Epithelial cell of esophagus (primary cell): ENCODE measurements at regions not wholly inside any gene's neighbourhood (a gene's known extent, or its start where the extent isn't known, plus 50 kb on each side); places are given as distances from the start of the nearest gene placed in this dataset.

Experiments used
- DNase-seq: peaks from one replicate; pipeline ENCODE4 v3.0.0; 2010; ENCODE audit warnings: low read depth
- H3K4me3 ChIP-seq: 2 replicates; pipeline ENCODE4 v1.5.1; 2011; ENCODE audit warnings: mild to moderate bottlenecking, low read length, control low read depth
- TF ChIP-seq, protein P1 (sequence below): IDR thresholded peaks from 2 replicates; pipeline ENCODE4 v1.5.1; 2011; ENCODE audit warnings: low read depth, mild to moderate bottlenecking, low read length, control low read depth, inconsistent platforms; ENCODE audit not compliant: insufficient read depth; ENCODE audit errors: missing control alignments

GRCh38 chr5:174191076-174191475, 145.6 kb downstream of the NSG2 start:
- no peak overlapping the region for H3K4me3 ChIP-seq
- no peak for DNase-seq
- TF ChIP-seq, protein P1, sequence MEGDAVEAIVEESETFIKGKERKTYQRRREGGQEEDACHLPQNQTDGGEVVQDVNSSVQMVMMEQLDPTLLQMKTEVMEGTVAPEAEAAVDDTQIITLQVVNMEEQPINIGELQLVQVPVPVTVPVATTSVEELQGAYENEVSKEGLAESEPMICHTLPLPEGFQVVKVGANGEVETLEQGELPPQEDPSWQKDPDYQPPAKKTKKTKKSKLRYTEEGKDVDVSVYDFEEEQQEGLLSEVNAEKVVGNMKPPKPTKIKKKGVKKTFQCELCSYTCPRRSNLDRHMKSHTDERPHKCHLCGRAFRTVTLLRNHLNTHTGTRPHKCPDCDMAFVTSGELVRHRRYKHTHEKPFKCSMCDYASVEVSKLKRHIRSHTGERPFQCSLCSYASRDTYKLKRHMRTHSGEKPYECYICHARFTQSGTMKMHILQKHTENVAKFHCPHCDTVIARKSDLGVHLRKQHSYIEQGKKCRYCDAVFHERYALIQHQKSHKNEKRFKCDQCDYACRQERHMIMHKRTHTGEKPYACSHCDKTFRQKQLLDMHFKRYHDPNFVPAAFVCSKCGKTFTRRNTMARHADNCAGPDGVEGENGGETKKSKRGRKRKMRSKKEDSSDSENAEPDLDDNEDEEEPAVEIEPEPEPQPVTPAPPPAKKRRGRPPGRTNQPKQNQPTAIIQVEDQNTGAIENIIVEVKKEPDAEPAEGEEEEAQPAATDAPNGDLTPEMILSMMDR, result no peak

DNA sequence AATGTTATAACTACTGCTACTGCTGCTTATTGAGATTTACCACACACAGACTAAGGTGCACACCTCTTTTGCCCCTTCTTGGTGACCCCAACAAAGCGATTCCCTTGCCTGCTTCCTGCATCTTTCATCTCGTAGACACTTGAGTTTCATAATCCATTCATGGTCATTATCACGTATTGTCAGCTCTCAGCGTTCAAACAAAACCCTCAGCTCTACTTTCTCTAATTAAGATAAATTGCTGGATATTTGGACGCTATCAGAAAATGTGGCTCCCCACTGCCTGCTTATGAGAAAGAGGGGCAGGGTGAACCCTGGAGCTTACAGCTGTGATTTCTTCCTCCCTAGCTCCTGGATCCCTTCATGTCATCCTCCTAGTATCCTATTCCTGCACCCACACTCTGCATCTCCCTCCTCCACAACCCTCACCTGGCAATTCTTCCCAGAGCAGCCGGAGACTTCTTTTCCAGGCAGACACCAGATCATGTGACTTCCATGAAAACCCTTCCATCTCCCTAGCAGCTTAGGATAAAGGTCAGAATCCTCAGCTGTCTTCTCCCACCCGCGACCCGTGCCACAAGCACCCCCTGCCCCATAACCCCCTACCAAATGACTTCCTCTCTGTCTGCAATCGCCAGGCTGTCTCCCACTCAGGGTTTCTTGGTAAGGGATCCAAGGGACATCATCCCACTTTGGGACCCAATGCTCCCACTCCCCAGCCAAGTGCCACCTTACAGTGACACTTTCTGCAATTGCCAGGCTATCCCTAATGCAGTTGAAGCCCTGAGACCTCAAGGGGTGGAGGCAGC, 146.5 kb downstream of the NSG2 start:
- TF ChIP-seq, protein P1, result no peak
- no peak overlapping the region for H3K4me3 ChIP-seq
- no peak for DNase-seq

DNA sequence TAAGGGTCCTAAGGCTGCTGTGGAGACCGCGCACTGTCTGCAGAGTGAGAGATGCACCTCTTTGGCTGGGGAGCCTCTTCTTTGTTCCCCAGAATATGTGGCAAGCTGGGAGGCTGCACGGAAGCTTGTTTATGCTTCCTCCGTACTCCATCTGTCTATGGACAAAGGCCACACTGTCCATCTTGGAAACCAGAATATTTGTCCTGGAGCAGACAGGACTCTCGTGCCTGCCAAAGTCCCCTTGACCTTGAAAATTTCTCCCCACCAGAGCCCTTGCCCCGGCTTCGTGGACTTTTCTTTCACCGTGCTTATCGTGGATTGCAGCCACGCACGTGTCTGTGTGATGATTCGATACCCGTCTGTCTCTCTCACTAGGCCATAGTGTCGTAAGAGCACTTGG, 147.4 kb downstream of the NSG2 start:
- TF ChIP-seq, protein P1, result no peak
- no peak overlapping the region for H3K4me3 ChIP-seq

GRCh38 chr5:174195517-174195916, 150.0 kb downstream of the NSG2 start:
- H3K4me3 ChIP-seq, result no peak overlapping the region
- TF ChIP-seq, protein P1, result no peak
- DNase-seq, result no peak

More for the DNA sequence above, 147.4 kb downstream of the NSG2 start:
- no peak for DNase-seq

DNA sequence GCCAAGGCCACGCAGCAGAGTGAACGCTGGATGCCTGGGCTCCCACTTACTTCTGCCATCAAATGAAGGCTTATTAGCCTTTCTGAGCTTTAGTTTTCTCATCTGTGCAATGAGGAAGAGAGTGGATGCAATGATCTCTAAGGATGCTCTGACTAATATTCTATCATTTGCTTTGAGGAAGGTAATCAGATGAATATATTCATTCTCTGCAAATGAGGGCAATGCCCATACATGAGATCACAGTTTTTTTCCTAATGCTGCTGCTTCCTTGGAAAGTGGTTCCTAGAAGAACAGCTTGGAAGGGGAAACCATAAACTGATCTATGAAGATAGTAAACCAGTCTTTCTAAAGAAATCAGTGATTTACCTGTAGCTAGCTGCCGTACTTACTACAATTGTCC, 152.4 kb downstream of the NSG2 start:
- DNase-seq, result no peak
- TF ChIP-seq, protein P1, result no peak
- H3K4me3 ChIP-seq, result no peak overlapping the region

- no peak overlapping the region for H3K4me3 ChIP-seq
- TF ChIP-seq, protein P1, result no peak
- DNase-seq, result no peak
Measured at GRCh38 chr5:174198541-174198940, 153.0 kb downstream of the NSG2 start.

DNA sequence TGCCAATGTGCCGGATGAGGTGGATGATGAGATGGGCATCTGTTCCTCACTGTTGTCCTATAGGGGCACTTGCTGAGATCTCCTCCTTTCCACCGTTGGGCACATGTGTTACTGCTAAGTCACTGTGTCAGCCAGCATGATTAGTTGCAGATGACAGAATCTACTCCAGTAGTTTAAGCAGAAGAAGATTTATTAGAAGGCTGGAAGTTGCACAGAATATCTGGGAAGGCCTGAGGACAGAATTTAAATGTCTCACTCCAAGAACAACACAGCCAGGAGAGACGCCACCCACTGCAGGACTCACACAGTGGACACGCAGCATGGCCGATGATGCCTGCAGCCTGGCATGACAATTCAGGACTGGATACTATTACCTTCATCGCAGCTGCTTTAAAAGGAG, 157.5 kb downstream of the NSG2 start:
- TF ChIP-seq, protein P1, result no peak
- DNase-seq, result no peak
- no peak overlapping the region for H3K4me3 ChIP-seq
